ENCODE measurements at regions not wholly inside any gene's neighbourhood (a gene's known extent, or its start where the extent isn't known, plus 50 kb on each side); places are given as distances from the start of the nearest gene placed in this dataset.

- no peak overlapping the region for H3K4me3 ChIP-seq (replicated peaks; ENCODE audit: insufficient read depth, low read length)
- no peak for DNase-seq (ENCODE audit: low read depth in 1 of 2, low spot score in 1 of 2)
- no peak overlapping the region for H3K27ac ChIP-seq (replicated peaks)
- TF ChIP-seq CTCF (IDR thresholded peaks at IDR 0.05; ENCODE audit: insufficient read depth, low read length), result no peak
- no peak for TF ChIP-seq SPI1 (IDR thresholded peaks at IDR 0.05; ENCODE audit: borderline replicate concordance, low read depth)
- TF ChIP-seq REST (IDR thresholded peaks at IDR 0.05; ENCODE audit: insufficient replicate concordance, low read depth), result no peak
- TF ChIP-seq GABPA (IDR thresholded peaks at IDR 0.05; ENCODE audit: low read depth), result no peak
- no peak for TF ChIP-seq POLR2AphosphoS5 (IDR thresholded peaks at IDR 0.05; ENCODE audit: low read depth)
- no peaks in the 10 kb centered on the region for H3K27me3 ChIP-seq (ENCODE audit: insufficient read depth, poor library complexity, severe bottlenecking)
These were observed 134.9 kb downstream of the MRPS30 start for GRCh38 chr5:44943647-44944046.

GRCh38 chr5:44945743-44946142 is 137.0 kb downstream of the MRPS30 start:
- TF ChIP-seq GABPA (IDR thresholded peaks at IDR 0.05; ENCODE audit: low read depth), result no peak
- TF ChIP-seq SPI1 (IDR thresholded peaks at IDR 0.05; ENCODE audit: borderline replicate concordance, low read depth), result no peak
- TF ChIP-seq POLR2AphosphoS5 (IDR thresholded peaks at IDR 0.05; ENCODE audit: low read depth), result no peak
- no peak for TF ChIP-seq CTCF (IDR thresholded peaks at IDR 0.05; ENCODE audit: insufficient read depth, low read length)
- no peak for TF ChIP-seq REST (IDR thresholded peaks at IDR 0.05; ENCODE audit: insufficient replicate concordance, low read depth)
- H3K27ac ChIP-seq (replicated peaks), result no peak overlapping the region
- H3K27me3 ChIP-seq (ENCODE audit: insufficient read depth, poor library complexity, severe bottlenecking), result no peaks in the 10 kb centered on the region
- no peak for DNase-seq (ENCODE audit: low read depth in 1 of 2, low spot score in 1 of 2)
- no peak overlapping the region for H3K4me3 ChIP-seq (replicated peaks; ENCODE audit: insufficient read depth, low read length)

GRCh38 chr5:44949687-44950086 is 140.9 kb downstream of the MRPS30 start:
- Histone ChIP-seq H3K4me3 (replicated peaks; ENCODE audit: insufficient read depth, low read length) (no peak overlapping the region), H3K27ac (replicated peaks) (no peak overlapping the region), H3K27me3 (ENCODE audit: insufficient read depth, poor library complexity, severe bottlenecking) (no peaks in the 10 kb centered on the region)
- no peak for TF ChIP-seq POLR2AphosphoS5 (IDR thresholded peaks at IDR 0.05; ENCODE audit: low read depth)
- no peak for DNase-seq (ENCODE audit: low read depth in 1 of 2, low spot score in 1 of 2)

GRCh38 chr5:44951371-44951770 is 142.6 kb downstream of the MRPS30 start:
- Histone ChIP-seq H3K4me3 (replicated peaks; ENCODE audit: insufficient read depth, low read length) (no peak overlapping the region), H3K27ac (replicated peaks) (no peak overlapping the region), H3K27me3 (ENCODE audit: insufficient read depth, poor library complexity, severe bottlenecking) (no peaks in the 10 kb centered on the region)
- DNase-seq (ENCODE audit: low read depth in 1 of 2, low spot score in 1 of 2), result no peak
- no peak for TF ChIP-seq POLR2AphosphoS5 (IDR thresholded peaks at IDR 0.05; ENCODE audit: low read depth)
- TF ChIP-seq REST (IDR thresholded peaks at IDR 0.05; ENCODE audit: insufficient replicate concordance, low read depth), result no peak
- TF ChIP-seq CTCF (IDR thresholded peaks at IDR 0.05; ENCODE audit: insufficient read depth, low read length), result no peak
- TF ChIP-seq GABPA (IDR thresholded peaks at IDR 0.05; ENCODE audit: low read depth), result no peak
- no peak for TF ChIP-seq SPI1 (IDR thresholded peaks at IDR 0.05; ENCODE audit: borderline replicate concordance, low read depth)

All from HL-60 (cell line).